ENCODE measurements at regions not wholly inside any gene's neighbourhood (a gene's known extent, or its start where the extent isn't known, plus 50 kb on each side); places are given as distances from the start of the nearest gene placed in this dataset.

DNA sequence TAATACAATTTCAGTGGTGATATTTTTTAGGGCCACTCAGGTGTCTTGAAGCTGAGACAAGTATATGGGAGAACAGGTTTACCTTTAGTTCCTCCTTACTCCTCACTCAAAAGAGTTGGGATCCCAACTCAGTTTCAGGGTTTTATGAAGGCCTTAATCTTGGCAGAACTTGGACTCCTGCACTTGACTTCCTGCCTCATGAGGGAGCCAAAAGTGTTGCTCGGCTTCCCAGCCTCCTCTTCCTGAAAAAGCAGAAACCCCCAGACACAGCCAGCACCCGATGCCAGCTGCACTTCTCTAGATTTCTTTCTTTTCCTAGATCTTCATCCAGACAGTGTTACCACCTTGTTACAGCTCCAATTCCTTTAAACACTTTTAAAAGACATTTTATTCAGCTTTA is 70.8 kb upstream of the TMPRSS2 start:
- TF ChIP-seq, protein P1, sequence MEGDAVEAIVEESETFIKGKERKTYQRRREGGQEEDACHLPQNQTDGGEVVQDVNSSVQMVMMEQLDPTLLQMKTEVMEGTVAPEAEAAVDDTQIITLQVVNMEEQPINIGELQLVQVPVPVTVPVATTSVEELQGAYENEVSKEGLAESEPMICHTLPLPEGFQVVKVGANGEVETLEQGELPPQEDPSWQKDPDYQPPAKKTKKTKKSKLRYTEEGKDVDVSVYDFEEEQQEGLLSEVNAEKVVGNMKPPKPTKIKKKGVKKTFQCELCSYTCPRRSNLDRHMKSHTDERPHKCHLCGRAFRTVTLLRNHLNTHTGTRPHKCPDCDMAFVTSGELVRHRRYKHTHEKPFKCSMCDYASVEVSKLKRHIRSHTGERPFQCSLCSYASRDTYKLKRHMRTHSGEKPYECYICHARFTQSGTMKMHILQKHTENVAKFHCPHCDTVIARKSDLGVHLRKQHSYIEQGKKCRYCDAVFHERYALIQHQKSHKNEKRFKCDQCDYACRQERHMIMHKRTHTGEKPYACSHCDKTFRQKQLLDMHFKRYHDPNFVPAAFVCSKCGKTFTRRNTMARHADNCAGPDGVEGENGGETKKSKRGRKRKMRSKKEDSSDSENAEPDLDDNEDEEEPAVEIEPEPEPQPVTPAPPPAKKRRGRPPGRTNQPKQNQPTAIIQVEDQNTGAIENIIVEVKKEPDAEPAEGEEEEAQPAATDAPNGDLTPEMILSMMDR (conservative IDR thresholded peaks at IDR 0.05; ENCODE audit: low read length) = no peak
- TF ChIP-seq EZH2phosphoT487 (IDR thresholded peaks at IDR 0.05; ENCODE audit: borderline replicate concordance, low read depth, low read length) = no peak
